Spleen (tissue), 7 donors: ENCODE measurements at regions not wholly inside any gene's neighbourhood (a gene's known extent, or its start where the extent isn't known, plus 50 kb on each side); places are given as distances from the start of the nearest gene placed in this dataset.

Source experiments
- CTCF ChIP-seq, 11 experiments: fragments of 200-600 bp in 7 of 11; fragments of 450-650 bp in 4 of 11; sonication (generic) in 4 of 11; IDR thresholded peaks in 8 of 11; conservative IDR thresholded peaks in 3 of 11; 1 replicate in 7 of 11; 2 replicates in 4 of 11; pipeline versions ENCODE4 v1.4.0 to v1.8.0; 2016 to 2021; ENCODE audit warnings: antibody characterized with exemption in 11 of 11, inconsistent platforms in 4 of 11, mild to moderate bottlenecking in 1 of 11
- POLR2A ChIP-seq, 3 donors: fragments of 450-650 bp; IDR thresholded peaks; one replicate each; pipeline ENCODE4 v1.5.1; 2017; ENCODE audit warnings: antibody characterized with exemption in 3 of 3, mild to moderate bottlenecking in 1 of 3
- donor health status: DM: no; HTN: no; CAD: no; lungs with moderate emphysema.
- donor health status: DM: no; HTN: no; CAD: no.
- donor health status: DM: no; HTN: no; CAD: no.

DNA sequence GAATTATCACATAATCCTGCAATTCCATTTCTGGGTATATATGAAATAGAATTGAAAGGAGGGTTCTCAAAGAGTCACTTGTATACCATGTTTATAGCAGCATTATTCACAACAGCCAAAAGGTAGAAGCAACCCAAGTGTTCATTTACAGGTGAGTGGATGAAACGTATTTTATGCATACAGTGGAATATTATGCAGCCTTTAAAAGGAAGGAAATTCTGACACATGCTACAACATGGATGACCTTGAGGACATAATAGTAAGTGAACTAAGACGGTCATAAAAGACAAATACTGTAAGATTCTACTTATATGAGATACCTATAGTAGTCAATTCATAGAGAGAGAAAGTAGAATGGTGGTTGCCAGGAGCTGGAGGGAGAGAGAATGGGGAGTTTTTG lies 110.8 kb upstream of the LIPC start:
- TF ChIP-seq CTCF (IDR thresholded peaks at IDR 0.05 in 8 of 11, conservative IDR thresholded peaks at IDR 0.05 in 3 of 11) (no peak), POLR2A (IDR thresholded peaks at IDR 0.05) (no peak)
